WTC11 (cell line): ENCODE measurements at regions not wholly inside any gene's neighbourhood (a gene's known extent, or its start where the extent isn't known, plus 50 kb on each side); places are given as distances from the start of the nearest gene placed in this dataset.

Experiments used
- ATAC-seq: fragments of 200-7000 bp; cut with Tn5 transposase; 2 replicates; pipeline ENCODE4 v1.10.0; 2021; ENCODE audit warnings: mild to moderate bottlenecking, moderate library complexity
- CTCF ChIA-PET: fragments of 300-600 bp; sonication (Branson Sonifier 250); formaldehyde crosslinking; loops from one replicate; lab custom pipeline; 2021; ENCODE audit warnings: antibody characterized with exemption; lab: Charles Lee
- POLR2A ChIA-PET: fragments of 350-600 bp; sonication (Branson Sonifier 250); formaldehyde crosslinking; loops from one replicate; lab custom pipeline; 2021; ENCODE audit warnings: antibody characterized with exemption; lab: Charles Lee
- DNase-seq: peaks from one replicate; pipeline ENCODE4 v3.0.0; 2021; ENCODE audit warnings: low spot score
- H3K27ac Mint-ChIP-seq: 2 replicates; pipeline ENCODE4 v1.8.0; 2021; ENCODE audit warnings: mixed read lengths
- H3K27me3 Mint-ChIP-seq: 2 replicates; pipeline ENCODE4 v1.8.0; 2021; ENCODE audit warnings: low read depth, mild to moderate bottlenecking, moderate library complexity, mixed read lengths
- H3K36me3 Mint-ChIP-seq: 2 replicates; pipeline ENCODE4 v1.8.0; 2021; ENCODE audit warnings: mixed read lengths
- H3K4me1 Mint-ChIP-seq: 2 replicates; pipeline ENCODE4 v1.8.0; 2022; ENCODE audit warnings: mixed read lengths
- H3K4me3 Mint-ChIP-seq: 2 replicates; pipeline ENCODE4 v1.8.0; 2021; ENCODE audit warnings: mild to moderate bottlenecking, moderate library complexity, mixed read lengths
- H3K9me3 Mint-ChIP-seq: 2 replicates; pipeline ENCODE4 v1.8.0; 2021; ENCODE audit warnings: mixed read lengths
- CREM ChIP-seq: sonication (generic); formaldehyde crosslinking; IDR thresholded peaks from 2 replicates; pipeline ENCODE4 v1.8.1; 2022; ENCODE audit warnings: mild to moderate bottlenecking, missing genetic modification reagents, moderate library complexity
- ELF4 ChIP-seq: sonication (generic); formaldehyde crosslinking; IDR thresholded peaks from 2 replicates; pipeline ENCODE4 v1.8.1; 2022; ENCODE audit warnings: low read depth, mild to moderate bottlenecking, moderate library complexity, missing genetic modification reagents
- EMX1 ChIP-seq: fragments of 250-450 bp; sonication (Bioruptor Pico); IDR thresholded peaks from 2 replicates; pipeline ENCODE4 v1.8.0; 2021; ENCODE audit warnings: mild to moderate bottlenecking
- GRHL2 ChIP-seq: fragments of 250-450 bp; sonication (Bioruptor Pico); IDR thresholded peaks from 2 replicates; pipeline ENCODE4 v1.8.0; 2022; ENCODE audit warnings: mild to moderate bottlenecking, moderate library complexity; ENCODE audit not compliant: insufficient replicate concordance, severe bottlenecking
- HMGA2 ChIP-seq: fragments of 250-450 bp; sonication (Bioruptor Pico); IDR thresholded peaks from 2 replicates; pipeline ENCODE4 v1.4.0; 2021; ENCODE audit warnings: mild to moderate bottlenecking, moderate library complexity
- IRF2 ChIP-seq: sonication (generic); formaldehyde crosslinking; IDR thresholded peaks from 2 replicates; pipeline ENCODE4 v1.8.0; 2022; ENCODE audit warnings: low read depth, missing genetic modification reagents, borderline replicate concordance
- JUN ChIP-seq: sonication (generic); formaldehyde crosslinking; IDR thresholded peaks from 2 replicates; pipeline ENCODE4 v1.8.0; 2023; ENCODE audit warnings: mild to moderate bottlenecking, missing genetic modification reagents
- NR2C2 ChIP-seq: sonication (generic); formaldehyde crosslinking; IDR thresholded peaks from 2 replicates; pipeline ENCODE4 v1.8.0; 2022; ENCODE audit warnings: mild to moderate bottlenecking, missing genetic modification reagents
- OVOL2 ChIP-seq: fragments of 250-450 bp; sonication (Bioruptor Pico); IDR thresholded peaks from 2 replicates; pipeline ENCODE4 v1.9.0; 2021; ENCODE audit warnings: mild to moderate bottlenecking, borderline replicate concordance
- PRRX2 ChIP-seq: fragments of 250-450 bp; sonication (Bioruptor Pico); IDR thresholded peaks from 2 replicates; pipeline ENCODE4 v1.8.0; 2021; ENCODE audit warnings: mild to moderate bottlenecking
- RORB ChIP-seq: fragments of 250-450 bp; sonication (Bioruptor Pico); IDR thresholded peaks from 2 replicates; pipeline ENCODE4 v1.9.0; 2021; ENCODE audit warnings: mild to moderate bottlenecking
- SMAD4 ChIP-seq: sonication (generic); formaldehyde crosslinking; IDR thresholded peaks from 2 replicates; pipeline ENCODE4 v1.8.0; 2022; ENCODE audit warnings: mild to moderate bottlenecking, missing genetic modification reagents
- TEAD4 ChIP-seq: sonication (generic); formaldehyde crosslinking; IDR thresholded peaks from 2 replicates; pipeline ENCODE4 v1.8.0; 2022; ENCODE audit warnings: mild to moderate bottlenecking, missing genetic modification reagents
- ZNF232 ChIP-seq: sonication (generic); formaldehyde crosslinking; IDR thresholded peaks from 2 replicates; pipeline ENCODE4 v1.8.0; 2022; ENCODE audit warnings: mild to moderate bottlenecking, missing genetic modification reagents
- ZNF263 ChIP-seq: sonication (generic); formaldehyde crosslinking; IDR thresholded peaks from 2 replicates; pipeline ENCODE4 v1.8.1; 2022; ENCODE audit warnings: low read depth, mild to moderate bottlenecking, moderate library complexity, missing genetic modification reagents
- TF ChIP-seq, protein P1 (sequence below): sonication (generic); formaldehyde crosslinking; IDR thresholded peaks from 2 replicates; pipeline ENCODE4 v1.8.1; 2022; ENCODE audit warnings: low read depth, missing genetic modification reagents, borderline replicate concordance
- TF ChIP-seq, protein P2 (sequence below): sonication (generic); formaldehyde crosslinking; IDR thresholded peaks from 2 replicates; pipeline ENCODE4 v1.8.0; 2023; ENCODE audit warnings: missing genetic modification reagents, mild to moderate bottlenecking, borderline replicate concordance
- TF ChIP-seq, protein P3 (sequence below): sonication (generic); formaldehyde crosslinking; IDR thresholded peaks from 2 replicates; pipeline ENCODE4 v1.8.1; 2022; ENCODE audit warnings: low read depth, mild to moderate bottlenecking, moderate library complexity, missing genetic modification reagents, borderline replicate concordance
- TF ChIP-seq, protein P4 (sequence below): fragments of 200-600 bp; IDR thresholded peaks from 2 replicates; pipeline ENCODE4 v1.8.0; 2022; ENCODE audit warnings: antibody characterized with exemption
- TF ChIP-seq, protein P5 (sequence below): sonication (generic); formaldehyde crosslinking; IDR thresholded peaks from 2 replicates; pipeline ENCODE4 v1.8.0; 2022; ENCODE audit warnings: mild to moderate bottlenecking, missing genetic modification reagents
- TF ChIP-seq, protein P6 (sequence below): sonication (generic); formaldehyde crosslinking; conservative IDR thresholded peaks from 2 replicates; pipeline ENCODE4 v1.8.1; 2022; ENCODE audit warnings: mild to moderate bottlenecking, missing genetic modification reagents
- TF ChIP-seq, protein P7 (sequence below): sonication (generic); formaldehyde crosslinking; conservative IDR thresholded peaks from 2 replicates; pipeline ENCODE4 v1.8.1; 2023; ENCODE audit warnings: mild to moderate bottlenecking, low read depth, missing genetic modification reagents, moderate library complexity
- TF ChIP-seq, protein P8 (sequence below): sonication (generic); formaldehyde crosslinking; IDR thresholded peaks from 2 replicates; pipeline ENCODE4 v1.8.0; 2022; ENCODE audit warnings: mild to moderate bottlenecking, missing genetic modification reagents

DNA sequence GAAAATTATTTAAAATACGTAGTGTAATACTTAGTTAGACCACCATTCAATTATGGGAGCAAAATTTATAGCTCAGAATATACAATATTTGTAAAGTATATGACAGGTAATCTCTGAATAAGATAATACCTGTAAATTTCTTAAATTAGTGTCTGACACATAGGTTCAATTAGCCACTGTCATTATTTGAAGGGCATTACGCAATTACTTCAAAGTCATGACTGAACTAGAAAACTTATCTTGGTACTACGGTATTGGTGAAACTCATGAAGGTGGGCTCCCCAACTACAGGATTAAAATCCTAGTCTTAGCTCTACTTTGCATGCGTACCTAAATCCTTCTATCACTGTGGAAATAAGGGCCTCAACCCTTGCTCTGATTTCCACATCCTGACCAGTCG lies 860.7 kb downstream of the PCDH19 start:
- DNase-seq: no peak
- TF ChIP-seq, protein P1, sequence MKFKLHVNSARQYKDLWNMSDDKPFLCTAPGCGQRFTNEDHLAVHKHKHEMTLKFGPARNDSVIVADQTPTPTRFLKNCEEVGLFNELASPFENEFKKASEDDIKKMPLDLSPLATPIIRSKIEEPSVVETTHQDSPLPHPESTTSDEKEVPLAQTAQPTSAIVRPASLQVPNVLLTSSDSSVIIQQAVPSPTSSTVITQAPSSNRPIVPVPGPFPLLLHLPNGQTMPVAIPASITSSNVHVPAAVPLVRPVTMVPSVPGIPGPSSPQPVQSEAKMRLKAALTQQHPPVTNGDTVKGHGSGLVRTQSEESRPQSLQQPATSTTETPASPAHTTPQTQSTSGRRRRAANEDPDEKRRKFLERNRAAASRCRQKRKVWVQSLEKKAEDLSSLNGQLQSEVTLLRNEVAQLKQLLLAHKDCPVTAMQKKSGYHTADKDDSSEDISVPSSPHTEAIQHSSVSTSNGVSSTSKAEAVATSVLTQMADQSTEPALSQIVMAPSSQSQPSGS (CRISPR knock-in tag): no peak
- no peak for TF ChIP-seq ELF4 (CRISPR knock-in tag)
- TF ChIP-seq, protein P2, sequence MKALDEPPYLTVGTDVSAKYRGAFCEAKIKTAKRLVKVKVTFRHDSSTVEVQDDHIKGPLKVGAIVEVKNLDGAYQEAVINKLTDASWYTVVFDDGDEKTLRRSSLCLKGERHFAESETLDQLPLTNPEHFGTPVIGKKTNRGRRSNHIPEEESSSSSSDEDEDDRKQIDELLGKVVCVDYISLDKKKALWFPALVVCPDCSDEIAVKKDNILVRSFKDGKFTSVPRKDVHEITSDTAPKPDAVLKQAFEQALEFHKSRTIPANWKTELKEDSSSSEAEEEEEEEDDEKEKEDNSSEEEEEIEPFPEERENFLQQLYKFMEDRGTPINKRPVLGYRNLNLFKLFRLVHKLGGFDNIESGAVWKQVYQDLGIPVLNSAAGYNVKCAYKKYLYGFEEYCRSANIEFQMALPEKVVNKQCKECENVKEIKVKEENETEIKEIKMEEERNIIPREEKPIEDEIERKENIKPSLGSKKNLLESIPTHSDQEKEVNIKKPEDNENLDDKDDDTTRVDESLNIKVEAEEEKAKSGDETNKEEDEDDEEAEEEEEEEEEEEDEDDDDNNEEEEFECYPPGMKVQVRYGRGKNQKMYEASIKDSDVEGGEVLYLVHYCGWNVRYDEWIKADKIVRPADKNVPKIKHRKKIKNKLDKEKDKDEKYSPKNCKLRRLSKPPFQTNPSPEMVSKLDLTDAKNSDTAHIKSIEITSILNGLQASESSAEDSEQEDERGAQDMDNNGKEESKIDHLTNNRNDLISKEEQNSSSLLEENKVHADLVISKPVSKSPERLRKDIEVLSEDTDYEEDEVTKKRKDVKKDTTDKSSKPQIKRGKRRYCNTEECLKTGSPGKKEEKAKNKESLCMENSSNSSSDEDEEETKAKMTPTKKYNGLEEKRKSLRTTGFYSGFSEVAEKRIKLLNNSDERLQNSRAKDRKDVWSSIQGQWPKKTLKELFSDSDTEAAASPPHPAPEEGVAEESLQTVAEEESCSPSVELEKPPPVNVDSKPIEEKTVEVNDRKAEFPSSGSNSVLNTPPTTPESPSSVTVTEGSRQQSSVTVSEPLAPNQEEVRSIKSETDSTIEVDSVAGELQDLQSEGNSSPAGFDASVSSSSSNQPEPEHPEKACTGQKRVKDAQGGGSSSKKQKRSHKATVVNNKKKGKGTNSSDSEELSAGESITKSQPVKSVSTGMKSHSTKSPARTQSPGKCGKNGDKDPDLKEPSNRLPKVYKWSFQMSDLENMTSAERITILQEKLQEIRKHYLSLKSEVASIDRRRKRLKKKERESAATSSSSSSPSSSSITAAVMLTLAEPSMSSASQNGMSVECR (CRISPR knock-in tag): no peak
- TF ChIP-seq SMAD4 (CRISPR knock-in tag): no peak
- TF ChIP-seq, protein P3, sequence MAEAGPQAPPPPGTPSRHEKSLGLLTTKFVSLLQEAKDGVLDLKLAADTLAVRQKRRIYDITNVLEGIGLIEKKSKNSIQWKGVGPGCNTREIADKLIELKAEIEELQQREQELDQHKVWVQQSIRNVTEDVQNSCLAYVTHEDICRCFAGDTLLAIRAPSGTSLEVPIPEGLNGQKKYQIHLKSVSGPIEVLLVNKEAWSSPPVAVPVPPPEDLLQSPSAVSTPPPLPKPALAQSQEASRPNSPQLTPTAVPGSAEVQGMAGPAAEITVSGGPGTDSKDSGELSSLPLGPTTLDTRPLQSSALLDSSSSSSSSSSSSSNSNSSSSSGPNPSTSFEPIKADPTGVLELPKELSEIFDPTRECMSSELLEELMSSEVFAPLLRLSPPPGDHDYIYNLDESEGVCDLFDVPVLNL: no peak
- no peak for TF ChIP-seq RORB (CRISPR knock-in tag)
- TF ChIP-seq GRHL2 (CRISPR knock-in tag): no peak
- TF ChIP-seq JUN: no peak
- TF ChIP-seq, protein P4, sequence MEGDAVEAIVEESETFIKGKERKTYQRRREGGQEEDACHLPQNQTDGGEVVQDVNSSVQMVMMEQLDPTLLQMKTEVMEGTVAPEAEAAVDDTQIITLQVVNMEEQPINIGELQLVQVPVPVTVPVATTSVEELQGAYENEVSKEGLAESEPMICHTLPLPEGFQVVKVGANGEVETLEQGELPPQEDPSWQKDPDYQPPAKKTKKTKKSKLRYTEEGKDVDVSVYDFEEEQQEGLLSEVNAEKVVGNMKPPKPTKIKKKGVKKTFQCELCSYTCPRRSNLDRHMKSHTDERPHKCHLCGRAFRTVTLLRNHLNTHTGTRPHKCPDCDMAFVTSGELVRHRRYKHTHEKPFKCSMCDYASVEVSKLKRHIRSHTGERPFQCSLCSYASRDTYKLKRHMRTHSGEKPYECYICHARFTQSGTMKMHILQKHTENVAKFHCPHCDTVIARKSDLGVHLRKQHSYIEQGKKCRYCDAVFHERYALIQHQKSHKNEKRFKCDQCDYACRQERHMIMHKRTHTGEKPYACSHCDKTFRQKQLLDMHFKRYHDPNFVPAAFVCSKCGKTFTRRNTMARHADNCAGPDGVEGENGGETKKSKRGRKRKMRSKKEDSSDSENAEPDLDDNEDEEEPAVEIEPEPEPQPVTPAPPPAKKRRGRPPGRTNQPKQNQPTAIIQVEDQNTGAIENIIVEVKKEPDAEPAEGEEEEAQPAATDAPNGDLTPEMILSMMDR: no peak
- TF ChIP-seq, protein P5, sequence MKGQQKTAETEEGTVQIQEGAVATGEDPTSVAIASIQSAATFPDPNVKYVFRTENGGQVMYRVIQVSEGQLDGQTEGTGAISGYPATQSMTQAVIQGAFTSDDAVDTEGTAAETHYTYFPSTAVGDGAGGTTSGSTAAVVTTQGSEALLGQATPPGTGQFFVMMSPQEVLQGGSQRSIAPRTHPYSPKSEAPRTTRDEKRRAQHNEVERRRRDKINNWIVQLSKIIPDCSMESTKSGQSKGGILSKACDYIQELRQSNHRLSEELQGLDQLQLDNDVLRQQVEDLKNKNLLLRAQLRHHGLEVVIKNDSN (CRISPR knock-in tag): no peak
- TF ChIP-seq EMX1 (CRISPR knock-in tag): no peak
- no peak for TF ChIP-seq IRF2 (CRISPR knock-in tag)
- TF ChIP-seq ZNF232 (CRISPR knock-in tag): no peak
- no peak for TF ChIP-seq OVOL2 (CRISPR knock-in tag)
- TF ChIP-seq, protein P6, sequence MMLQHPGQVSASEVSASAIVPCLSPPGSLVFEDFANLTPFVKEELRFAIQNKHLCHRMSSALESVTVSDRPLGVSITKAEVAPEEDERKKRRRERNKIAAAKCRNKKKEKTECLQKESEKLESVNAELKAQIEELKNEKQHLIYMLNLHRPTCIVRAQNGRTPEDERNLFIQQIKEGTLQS: no peak
- Mint-ChIP-seq H3K27me3 (no peaks in the 10 kb centered on the region), H3K36me3 (peaks cover 1% of the 10 kb centered on the region; the same call in 1 of the 2 replicates), H3K4me1 (no peaks in the 10 kb centered on the region), H3K4me3 (no peak overlapping the region), H3K27ac (no peak overlapping the region), H3K9me3 (peaks cover 14% of the 10 kb centered on the region)
- CTCF ChIA-PET: no interaction called here
- POLR2A ChIA-PET: no interaction called here
- ATAC-seq: no peak

DNA sequence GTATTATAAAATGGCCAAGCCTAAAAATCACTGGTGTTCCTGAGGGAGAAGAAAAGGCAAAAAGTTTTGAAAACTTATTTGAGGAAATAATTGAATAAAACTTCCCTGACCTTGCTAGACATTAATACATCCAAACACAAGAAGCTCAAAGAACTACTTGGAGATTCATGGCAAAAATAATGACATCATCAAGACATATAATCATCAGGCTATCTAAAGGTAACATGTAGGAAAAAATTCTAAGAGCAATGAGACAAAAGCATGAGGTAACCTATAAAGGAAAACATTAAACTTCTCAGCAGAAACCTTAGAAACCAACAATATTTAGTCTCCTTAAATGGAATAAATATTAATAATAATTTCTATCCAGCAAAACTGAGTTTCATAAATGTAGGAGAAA lies 887.6 kb downstream of the PCDH19 start:
- H3K36me3 Mint-ChIP-seq: no peaks in the 10 kb centered on the region
- POLR2A ChIA-PET: no interaction called here
- H3K27ac Mint-ChIP-seq: no peak overlapping the region
- TF ChIP-seq ZNF263 (CRISPR knock-in tag) (no peak), CREM (CRISPR knock-in tag) (no peak), PRRX2 (CRISPR knock-in tag) (no peak), HMGA2 (CRISPR knock-in tag) (no peak), NR2C2 (CRISPR knock-in tag) (no peak), TEAD4 (CRISPR knock-in tag) (no peak)
- TF ChIP-seq, protein P7, sequence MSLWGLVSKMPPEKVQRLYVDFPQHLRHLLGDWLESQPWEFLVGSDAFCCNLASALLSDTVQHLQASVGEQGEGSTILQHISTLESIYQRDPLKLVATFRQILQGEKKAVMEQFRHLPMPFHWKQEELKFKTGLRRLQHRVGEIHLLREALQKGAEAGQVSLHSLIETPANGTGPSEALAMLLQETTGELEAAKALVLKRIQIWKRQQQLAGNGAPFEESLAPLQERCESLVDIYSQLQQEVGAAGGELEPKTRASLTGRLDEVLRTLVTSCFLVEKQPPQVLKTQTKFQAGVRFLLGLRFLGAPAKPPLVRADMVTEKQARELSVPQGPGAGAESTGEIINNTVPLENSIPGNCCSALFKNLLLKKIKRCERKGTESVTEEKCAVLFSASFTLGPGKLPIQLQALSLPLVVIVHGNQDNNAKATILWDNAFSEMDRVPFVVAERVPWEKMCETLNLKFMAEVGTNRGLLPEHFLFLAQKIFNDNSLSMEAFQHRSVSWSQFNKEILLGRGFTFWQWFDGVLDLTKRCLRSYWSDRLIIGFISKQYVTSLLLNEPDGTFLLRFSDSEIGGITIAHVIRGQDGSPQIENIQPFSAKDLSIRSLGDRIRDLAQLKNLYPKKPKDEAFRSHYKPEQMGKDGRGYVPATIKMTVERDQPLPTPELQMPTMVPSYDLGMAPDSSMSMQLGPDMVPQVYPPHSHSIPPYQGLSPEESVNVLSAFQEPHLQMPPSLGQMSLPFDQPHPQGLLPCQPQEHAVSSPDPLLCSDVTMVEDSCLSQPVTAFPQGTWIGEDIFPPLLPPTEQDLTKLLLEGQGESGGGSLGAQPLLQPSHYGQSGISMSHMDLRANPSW: no peak
- TF ChIP-seq, protein P8, sequence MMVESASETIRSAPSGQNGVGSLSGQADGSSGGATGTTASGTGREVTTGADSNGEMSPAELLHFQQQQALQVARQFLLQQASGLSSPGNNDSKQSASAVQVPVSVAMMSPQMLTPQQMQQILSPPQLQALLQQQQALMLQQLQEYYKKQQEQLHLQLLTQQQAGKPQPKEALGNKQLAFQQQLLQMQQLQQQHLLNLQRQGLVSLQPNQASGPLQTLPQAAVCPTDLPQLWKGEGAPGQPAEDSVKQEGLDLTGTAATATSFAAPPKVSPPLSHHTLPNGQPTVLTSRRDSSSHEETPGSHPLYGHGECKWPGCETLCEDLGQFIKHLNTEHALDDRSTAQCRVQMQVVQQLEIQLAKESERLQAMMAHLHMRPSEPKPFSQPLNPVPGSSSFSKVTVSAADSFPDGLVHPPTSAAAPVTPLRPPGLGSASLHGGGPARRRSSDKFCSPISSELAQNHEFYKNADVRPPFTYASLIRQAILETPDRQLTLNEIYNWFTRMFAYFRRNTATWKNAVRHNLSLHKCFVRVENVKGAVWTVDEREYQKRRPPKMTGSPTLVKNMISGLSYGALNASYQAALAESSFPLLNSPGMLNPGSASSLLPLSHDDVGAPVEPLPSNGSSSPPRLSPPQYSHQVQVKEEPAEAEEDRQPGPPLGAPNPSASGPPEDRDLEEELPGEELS (CRISPR knock-in tag): no peak

More for the DNA sequence above, 887.6 kb downstream of the PCDH19 start:
- no peak for ATAC-seq
- DNase-seq: no peak
- H3K4me3 Mint-ChIP-seq: no peak overlapping the region
- no peaks in the 10 kb centered on the region for H3K27me3 Mint-ChIP-seq
- CTCF ChIA-PET: no interaction called here
- H3K4me1 Mint-ChIP-seq: peaks cover 4% of the 10 kb centered on the region; the same call in 1 of the 2 replicates
- H3K9me3 Mint-ChIP-seq: no peaks in the 10 kb centered on the region; the same call in 1 of the 2 replicates
